ENCODE measurements at regions not wholly inside any gene's neighbourhood (a gene's known extent, or its start where the extent isn't known, plus 50 kb on each side); places are given as distances from the start of the nearest gene placed in this dataset.

DNA sequence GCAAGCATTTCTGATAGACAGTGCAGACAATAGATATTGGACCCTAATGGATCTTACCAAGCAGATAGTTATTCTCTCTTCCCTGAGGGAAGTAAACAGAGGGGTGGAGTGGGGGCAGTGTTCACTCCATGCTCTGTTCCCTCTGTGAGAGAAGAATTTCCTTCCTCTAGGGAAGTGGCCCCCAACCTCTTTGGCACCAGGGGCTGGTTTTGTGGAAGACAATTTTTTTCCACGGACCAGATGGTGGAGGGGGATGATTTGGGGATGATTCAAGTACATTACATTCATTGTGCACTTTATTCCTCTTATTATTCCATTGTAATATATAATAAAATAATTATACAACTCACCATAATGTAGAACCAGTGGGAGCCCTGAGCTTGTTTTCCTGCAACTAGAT lies 459.9 kb downstream of the ADGRL2 start:
- TF ChIP-seq GATA3 (IDR thresholded peaks at IDR 0.05; ENCODE audit: low read depth, low read length) (no peak), GATA2 (IDR thresholded peaks at IDR 0.05; ENCODE audit: low read depth, low read length) (no peak)

DNA sequence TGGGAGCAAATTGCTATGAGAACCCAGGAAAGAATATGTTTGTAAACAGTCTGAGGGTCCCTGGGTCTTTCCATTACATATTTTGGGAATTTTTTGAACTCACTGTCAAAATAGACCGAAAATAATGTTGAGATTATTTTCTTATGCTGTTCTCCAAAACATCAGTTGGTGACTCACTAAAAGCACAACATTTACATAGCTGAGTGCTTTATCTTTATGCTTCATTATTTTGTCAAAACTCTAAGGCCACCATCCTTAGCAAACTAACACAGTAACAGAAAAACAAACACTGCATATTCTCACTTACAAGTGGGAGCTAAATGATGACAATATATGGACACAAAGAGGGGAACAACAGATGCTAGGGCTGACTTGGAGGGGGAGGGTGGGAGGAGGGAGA lies 459.3 kb downstream of the ADGRL2 start:
- TF ChIP-seq GATA2 (IDR thresholded peaks at IDR 0.05; ENCODE audit: low read depth, low read length) (no peak), GATA3 (IDR thresholded peaks at IDR 0.05; ENCODE audit: low read depth, low read length) (no peak)

DNA sequence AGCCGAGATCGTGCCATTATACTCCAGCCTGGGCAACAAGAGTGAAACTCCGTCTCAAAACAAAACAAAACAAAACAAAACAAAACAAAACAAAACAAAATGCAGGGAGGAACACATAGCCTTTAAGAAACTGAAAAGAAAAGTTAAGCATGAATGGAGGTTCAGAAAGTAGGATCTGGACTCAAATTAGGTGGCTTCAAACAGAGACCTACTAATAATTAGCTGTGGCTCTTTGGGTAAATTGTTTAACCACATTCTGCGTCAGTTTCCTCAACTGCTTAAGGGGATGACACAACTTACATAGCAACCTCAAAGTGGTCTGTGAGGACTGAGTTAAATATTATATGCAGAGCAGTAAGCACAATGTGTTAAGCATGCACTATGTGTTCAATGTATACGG lies 458.2 kb downstream of the ADGRL2 start:
- TF ChIP-seq GATA3 (IDR thresholded peaks at IDR 0.05; ENCODE audit: low read depth, low read length) (no peak), GATA2 (IDR thresholded peaks at IDR 0.05; ENCODE audit: low read depth, low read length) (no peak)

DNA sequence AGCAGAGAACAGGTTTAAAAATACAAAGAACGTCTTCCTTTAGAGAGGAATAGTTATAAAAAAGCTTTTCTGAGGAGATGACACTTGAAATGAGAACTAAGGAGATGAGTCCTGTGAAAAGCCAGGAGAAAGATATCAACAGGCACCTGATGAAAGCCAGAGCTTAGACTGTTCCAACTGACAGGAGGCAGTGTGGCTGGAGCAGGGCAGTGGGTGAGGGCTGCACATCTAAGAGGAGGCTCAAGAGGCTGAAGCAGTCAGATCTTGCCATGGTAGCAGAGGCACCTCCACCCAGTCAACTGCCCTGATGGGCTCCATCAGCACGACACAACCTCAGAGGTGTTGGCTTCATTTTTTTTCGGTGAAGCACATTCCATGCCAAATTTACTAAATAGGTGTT lies 445.3 kb downstream of the ADGRL2 start:
- TF ChIP-seq GATA3 (IDR thresholded peaks at IDR 0.05; ENCODE audit: low read depth, low read length) (no peak), GATA2 (IDR thresholded peaks at IDR 0.05; ENCODE audit: low read depth, low read length) (no peak)

DNA sequence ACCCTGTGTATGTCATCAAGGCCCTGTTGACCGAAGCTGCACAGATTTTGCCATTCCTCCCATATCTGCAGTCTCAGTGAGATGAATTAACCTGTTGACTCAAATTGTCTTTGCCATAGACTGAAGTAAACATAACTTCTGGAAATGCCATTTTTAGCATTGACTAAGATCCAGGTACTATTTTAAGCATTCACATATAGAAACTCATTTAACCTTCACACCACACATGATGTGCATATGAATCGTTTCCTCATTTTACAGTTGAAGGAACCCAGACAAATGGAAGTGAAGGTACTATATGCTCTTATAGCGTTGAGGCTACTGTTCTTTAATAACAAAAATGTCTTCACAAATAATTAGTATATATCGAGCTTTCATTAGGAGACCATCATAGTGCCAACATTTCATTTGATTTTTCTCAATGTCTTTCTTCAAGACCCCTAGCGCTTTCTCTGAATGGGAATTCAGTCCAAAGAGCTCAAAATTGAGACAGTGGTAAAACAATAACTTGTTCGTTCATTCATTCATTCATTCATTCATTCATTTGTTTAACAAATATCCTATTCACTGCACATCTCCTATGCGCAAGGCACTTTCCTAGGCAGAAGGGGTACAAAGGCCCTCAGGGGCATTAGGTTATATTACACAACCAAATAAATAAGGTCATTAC lies 444.7 kb downstream of the ADGRL2 start:
- TF ChIP-seq GATA3 (IDR thresholded peaks at IDR 0.05; ENCODE audit: low read depth, low read length) = no peak
- no peak for TF ChIP-seq GATA2 (IDR thresholded peaks at IDR 0.05; ENCODE audit: low read depth, low read length)

DNA sequence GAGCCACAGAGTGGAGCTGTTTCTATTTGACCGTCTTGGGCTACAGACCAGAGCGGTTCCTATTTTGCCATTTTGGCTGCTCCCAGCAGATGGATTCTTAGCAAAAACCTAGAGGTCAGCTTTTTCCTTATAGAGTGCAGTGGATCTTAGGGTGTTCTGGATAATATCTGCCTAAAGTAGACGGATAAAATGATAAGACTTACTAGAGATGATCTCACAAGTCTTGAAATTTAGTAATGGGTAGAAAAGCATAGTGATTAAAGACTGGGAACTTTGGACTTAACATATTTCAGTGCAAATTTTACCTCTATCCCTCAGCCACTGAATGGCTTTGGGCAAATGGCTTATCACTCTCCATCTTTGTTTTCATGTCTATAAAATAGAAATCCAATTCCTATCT lies 439.8 kb downstream of the ADGRL2 start:
- TF ChIP-seq GATA2 (IDR thresholded peaks at IDR 0.05; ENCODE audit: low read depth, low read length) = no peak
- no peak for TF ChIP-seq GATA3 (IDR thresholded peaks at IDR 0.05; ENCODE audit: low read depth, low read length)

DNA sequence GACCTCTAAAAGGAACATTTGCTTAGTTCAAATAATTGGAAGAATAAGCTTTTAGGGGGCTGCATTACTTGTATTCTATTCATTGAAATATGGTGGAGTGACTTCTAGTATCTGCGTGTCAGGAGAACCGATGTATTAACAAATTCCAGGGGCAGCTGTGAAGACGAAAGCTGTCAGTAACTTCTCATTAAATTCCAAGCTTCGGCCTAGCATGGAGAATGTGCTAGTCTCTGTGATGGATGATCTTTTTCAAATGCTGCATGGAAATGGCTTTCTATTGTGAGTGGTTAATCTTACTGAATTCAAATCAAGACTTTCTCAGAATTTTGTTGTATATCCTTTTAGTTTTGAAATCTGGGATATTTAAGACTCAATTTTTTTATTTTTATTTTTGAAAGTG lies 429.9 kb downstream of the ADGRL2 start:
- TF ChIP-seq GATA3 (IDR thresholded peaks at IDR 0.05; ENCODE audit: low read depth, low read length) = no peak
- TF ChIP-seq GATA2 (IDR thresholded peaks at IDR 0.05; ENCODE audit: low read depth, low read length) = no peak

DNA sequence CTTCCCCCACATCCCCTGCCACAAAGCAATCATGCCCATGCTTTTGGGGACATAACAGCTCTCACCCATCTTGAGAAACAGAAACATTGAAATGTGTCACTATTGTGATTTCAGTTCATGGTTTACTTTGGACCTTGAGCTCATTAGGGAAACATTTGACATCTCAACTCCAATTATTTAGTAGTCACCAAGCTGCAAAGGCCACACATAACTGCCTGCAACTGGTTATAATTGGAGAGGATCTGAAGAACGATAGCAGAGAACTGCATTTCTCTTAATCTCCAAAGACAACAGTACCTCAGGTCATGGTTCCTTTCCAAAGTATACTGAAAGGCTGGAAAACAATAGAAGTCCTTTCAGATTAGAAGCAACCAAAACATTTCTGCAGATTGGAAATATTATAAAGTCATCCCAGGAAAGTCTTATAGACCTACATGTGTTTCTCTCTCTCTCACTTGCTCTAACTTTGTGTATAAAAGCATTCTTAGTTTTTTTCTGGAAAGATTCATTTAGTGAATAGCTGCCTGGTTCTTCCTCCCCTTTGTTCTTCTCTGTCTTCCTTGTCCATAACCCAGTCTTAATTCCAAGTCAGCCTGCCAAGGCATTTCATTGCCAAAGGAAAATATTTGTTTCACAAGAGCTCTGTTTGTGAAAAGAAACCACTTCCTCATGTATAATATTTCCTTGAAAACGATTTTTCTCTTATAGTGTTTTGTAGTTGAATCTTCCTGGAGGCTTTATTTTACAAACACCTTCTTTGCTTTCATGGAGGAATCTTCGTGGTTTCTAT lies 426.8 kb downstream of the ADGRL2 start:
- TF ChIP-seq GATA3 (IDR thresholded peaks at IDR 0.05; ENCODE audit: low read depth, low read length) (no peak), GATA2 (IDR thresholded peaks at IDR 0.05; ENCODE audit: low read depth, low read length) (no peak)

DNA sequence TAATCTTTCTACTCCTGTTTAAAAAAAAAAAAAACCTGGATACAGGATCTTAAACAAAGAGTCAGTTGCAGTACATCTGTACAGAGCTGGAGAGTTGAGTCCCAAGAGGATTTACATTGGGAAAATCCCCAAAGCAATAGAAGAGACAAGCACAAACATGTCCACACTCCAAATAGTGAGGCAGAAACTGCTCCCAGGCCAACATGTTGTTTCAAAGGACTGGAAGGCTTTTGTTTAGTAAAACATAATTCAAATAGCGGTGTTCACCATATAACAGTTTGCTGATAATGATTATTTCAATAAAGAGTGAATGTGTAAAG lies 425.4 kb downstream of the ADGRL2 start:
- TF ChIP-seq GATA3 (IDR thresholded peaks at IDR 0.05; ENCODE audit: low read depth, low read length) (no peak), GATA2 (IDR thresholded peaks at IDR 0.05; ENCODE audit: low read depth, low read length) (no peak)

DNA sequence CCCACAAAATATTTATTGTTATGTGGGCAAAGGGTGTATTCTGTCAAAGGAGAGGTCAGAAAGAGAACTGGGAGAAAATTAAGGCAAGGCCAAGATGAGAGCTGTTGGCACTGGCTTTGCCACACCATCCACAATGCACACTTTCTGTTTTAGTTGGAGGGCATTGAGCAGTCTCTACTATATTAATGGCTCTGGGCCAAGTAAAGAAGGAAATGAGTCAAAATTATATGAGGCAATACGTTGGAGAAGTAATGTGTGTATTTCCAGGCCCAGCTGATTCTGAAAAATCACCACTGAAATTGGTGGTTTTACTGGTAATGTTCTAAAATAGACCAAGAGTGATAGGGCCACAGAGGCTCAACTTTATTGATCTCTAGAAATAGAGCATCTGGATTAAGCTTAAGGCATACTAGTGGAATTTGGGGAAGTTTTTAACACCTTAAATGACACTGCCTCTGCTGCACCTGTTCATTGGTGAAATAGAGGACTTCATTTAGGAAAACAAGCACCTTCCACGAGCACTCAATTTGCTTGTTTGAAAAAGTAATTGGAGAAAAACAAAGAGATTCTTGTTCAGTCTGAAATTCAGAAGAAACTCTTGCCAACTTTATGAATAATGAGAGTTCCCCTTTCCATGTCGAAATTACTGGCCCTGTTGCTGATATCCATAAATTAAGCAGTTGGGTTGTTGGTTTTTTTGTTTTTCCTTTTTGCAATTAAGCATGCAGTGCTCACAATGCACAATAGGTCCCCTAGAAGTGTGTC lies 424.9 kb downstream of the ADGRL2 start:
- no peak for TF ChIP-seq GATA2 (IDR thresholded peaks at IDR 0.05; ENCODE audit: low read depth, low read length)
- TF ChIP-seq GATA3 (IDR thresholded peaks at IDR 0.05; ENCODE audit: low read depth, low read length) = no peak

DNA sequence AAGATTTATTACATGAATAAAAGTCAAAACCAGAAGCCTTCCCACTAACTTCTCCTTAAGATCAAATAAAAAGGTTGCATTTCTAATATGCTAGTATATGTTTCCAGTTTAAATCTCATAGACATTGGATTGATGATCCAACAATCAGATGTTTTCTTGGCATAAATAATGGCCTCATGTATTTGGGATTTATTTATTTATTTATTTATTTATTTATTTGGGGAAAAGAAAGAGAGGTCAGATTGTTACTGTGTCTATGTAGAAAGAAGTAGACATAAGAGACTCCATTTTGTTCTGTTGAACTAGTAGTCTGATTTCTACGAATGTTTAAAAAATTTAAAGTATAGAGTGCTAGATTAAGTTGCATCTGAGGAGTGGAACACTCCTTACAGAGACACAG lies 422.4 kb downstream of the ADGRL2 start:
- no peak for TF ChIP-seq GATA2 (IDR thresholded peaks at IDR 0.05; ENCODE audit: low read depth, low read length)
- TF ChIP-seq GATA3 (IDR thresholded peaks at IDR 0.05; ENCODE audit: low read depth, low read length) = no peak

DNA sequence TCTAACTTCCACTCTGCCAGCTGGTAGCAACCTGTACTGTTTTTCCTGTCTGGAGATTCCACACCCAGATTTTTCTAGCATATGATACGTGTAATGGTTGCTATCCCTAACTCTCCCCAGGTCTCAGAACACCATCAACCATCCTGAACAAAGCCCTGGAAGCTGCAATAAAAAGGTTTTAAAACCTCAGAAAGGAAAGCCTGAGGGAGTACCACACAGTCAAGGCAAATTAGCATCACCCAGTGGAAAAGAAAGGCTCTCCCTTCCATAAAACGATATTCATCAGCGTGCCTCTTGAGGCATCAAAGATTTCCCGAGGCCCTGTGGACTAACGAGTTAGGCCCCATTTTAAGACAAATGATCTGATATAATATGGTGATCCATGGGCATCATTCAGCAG lies 421.0 kb downstream of the ADGRL2 start:
- TF ChIP-seq GATA2 (IDR thresholded peaks at IDR 0.05; ENCODE audit: low read depth, low read length) (no peak), GATA3 (IDR thresholded peaks at IDR 0.05; ENCODE audit: low read depth, low read length) (no peak)

DNA sequence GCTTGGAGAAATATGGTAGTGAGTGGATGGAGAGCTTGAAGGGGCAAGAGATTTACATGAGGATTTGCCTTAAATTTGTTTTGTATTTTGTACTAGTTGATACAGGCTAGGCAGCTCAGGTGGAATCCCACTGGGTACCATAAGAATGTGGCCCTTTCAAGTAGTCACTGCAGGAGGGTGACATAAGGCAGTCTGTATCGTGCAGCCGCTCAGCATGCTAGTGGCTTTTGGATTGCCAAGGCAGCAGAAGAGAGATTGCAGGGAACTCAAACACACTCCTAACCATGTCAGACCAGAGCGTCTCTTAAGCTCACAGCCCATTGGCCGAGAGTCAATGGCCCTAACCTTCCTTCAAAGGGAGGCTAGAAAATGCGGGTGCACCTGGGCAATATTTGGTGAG lies 420.0 kb downstream of the ADGRL2 start:
- TF ChIP-seq GATA3 (IDR thresholded peaks at IDR 0.05; ENCODE audit: low read depth, low read length) (no peak), GATA2 (IDR thresholded peaks at IDR 0.05; ENCODE audit: low read depth, low read length) (no peak)

DNA sequence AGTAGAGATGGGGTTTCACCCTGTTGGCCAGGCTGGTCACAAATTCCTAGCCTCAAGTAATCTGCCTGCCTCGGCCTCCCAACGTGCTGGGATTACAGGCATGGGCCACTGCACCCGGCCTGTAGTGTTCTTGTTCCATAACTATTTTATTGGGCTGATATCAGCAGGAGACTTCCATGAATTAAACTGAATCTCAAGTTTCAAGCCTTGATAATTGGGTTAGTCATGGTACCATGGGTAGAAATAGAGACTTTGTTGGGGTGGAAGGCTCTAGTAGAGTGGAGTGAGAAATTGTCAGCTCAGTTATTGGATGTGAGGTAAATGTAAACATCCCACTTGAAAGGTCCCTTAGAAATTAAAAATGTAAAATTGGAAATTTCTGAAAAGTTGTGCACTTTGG lies 419.1 kb downstream of the ADGRL2 start:
- TF ChIP-seq GATA3 (IDR thresholded peaks at IDR 0.05; ENCODE audit: low read depth, low read length) = no peak
- no peak for TF ChIP-seq GATA2 (IDR thresholded peaks at IDR 0.05; ENCODE audit: low read depth, low read length)

DNA sequence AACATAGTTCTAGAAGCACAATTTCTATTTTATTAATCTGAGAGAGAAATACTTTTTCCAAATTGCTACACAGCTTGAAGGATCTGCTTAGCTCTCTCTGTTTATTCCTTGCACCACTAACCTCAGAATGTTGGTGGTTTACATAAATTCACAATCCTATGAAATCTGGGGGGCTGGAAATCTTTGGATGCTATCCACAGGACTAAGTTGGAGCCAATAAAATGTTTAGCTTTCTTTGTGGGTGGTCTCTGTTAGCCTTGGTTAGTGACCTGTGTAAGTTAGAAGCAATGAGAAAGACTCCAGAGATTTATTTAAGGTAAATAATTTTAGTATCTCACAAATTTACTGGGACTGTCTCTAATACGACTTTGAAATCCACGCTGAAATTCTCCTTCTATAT lies 418.1 kb downstream of the ADGRL2 start:
- TF ChIP-seq GATA3 (IDR thresholded peaks at IDR 0.05; ENCODE audit: low read depth, low read length) = no peak
- TF ChIP-seq GATA2 (IDR thresholded peaks at IDR 0.05; ENCODE audit: low read depth, low read length) = no peak
